ENCODE measurements at regions not wholly inside any gene's neighbourhood (a gene's known extent, or its start where the extent isn't known, plus 50 kb on each side); places are given as distances from the start of the nearest gene placed in this dataset.
"Not testable (repeated sequence)": the region's sequence is repeated elsewhere in the genome, so short reads cannot be mapped to it uniquely, and the experiment has no call there.

- DNase-seq (ENCODE audit: low read depth in 2 of 2), result not testable (repeated sequence)
Observed at GRCh38 chr14:19120383-19120782, 153.1 kb downstream of the POTEM start.

GRCh38 chr14:19126269-19127051 is 159.2 kb downstream of the POTEM start:
- DNase-seq (ENCODE audit: low read depth in 2 of 2), result not testable (repeated sequence)

- DNase-seq (ENCODE audit: low read depth in 2 of 2), result not testable (repeated sequence)
Observed at GRCh38 chr14:19127664-19128435, 160.6 kb downstream of the POTEM start.

- not testable (repeated sequence) for DNase-seq (ENCODE audit: low read depth in 2 of 2)
Observed at GRCh38 chr14:19131553-19131952, 164.3 kb downstream of the POTEM start.

- DNase-seq (ENCODE audit: low read depth in 2 of 2), result not testable (repeated sequence)
Observed at GRCh38 chr14:19132013-19132835, 165.0 kb downstream of the POTEM start.

- DNase-seq (ENCODE audit: low read depth in 2 of 2), result not testable (repeated sequence)
Observed at GRCh38 chr14:19132836-19133120, 165.5 kb downstream of the POTEM start.

- DNase-seq (ENCODE audit: low read depth in 2 of 2), result not testable (repeated sequence)
Observed at GRCh38 chr14:19157106-19157709, 190.0 kb downstream of the POTEM start.

GRCh38 chr14:19158012-19158411 is 190.8 kb downstream of the POTEM start:
- not testable (repeated sequence) for DNase-seq (ENCODE audit: low read depth in 2 of 2)

- not testable (repeated sequence) for DNase-seq (ENCODE audit: low read depth in 2 of 2)
Observed at GRCh38 chr14:19158588-19158987, 191.4 kb downstream of the POTEM start.

- not testable (repeated sequence) for DNase-seq (ENCODE audit: low read depth in 2 of 2)
Observed at GRCh38 chr14:19159003-19159625, 191.9 kb downstream of the POTEM start.

- DNase-seq (ENCODE audit: low read depth in 2 of 2), result not testable (repeated sequence)
Observed at GRCh38 chr14:19160379-19160778, 193.1 kb downstream of the POTEM start.

GRCh38 chr14:19161251-19162033 is 194.2 kb downstream of the POTEM start:
- DNase-seq (ENCODE audit: low read depth in 2 of 2), result not testable (repeated sequence)

- not testable (repeated sequence) for DNase-seq (ENCODE audit: low read depth in 2 of 2)
Observed at GRCh38 chr14:19162034-19162706, 194.9 kb downstream of the POTEM start.

GRCh38 chr14:19162920-19163319 is 195.7 kb downstream of the POTEM start:
- not testable (repeated sequence) for DNase-seq (ENCODE audit: low read depth in 2 of 2)

- not testable (repeated sequence) for DNase-seq (ENCODE audit: low read depth in 2 of 2)
Observed at GRCh38 chr14:19163891-19164290, 196.7 kb downstream of the POTEM start.

- DNase-seq (ENCODE audit: low read depth in 2 of 2), result not testable (repeated sequence)
Observed at GRCh38 chr14:19164426-19164825, 197.2 kb downstream of the POTEM start.

GRCh38 chr14:19166056-19166455 is 198.8 kb downstream of the POTEM start:
- DNase-seq (ENCODE audit: low read depth in 2 of 2), result not testable (repeated sequence)

GRCh38 chr14:19167454-19168190 is 200.4 kb downstream of the POTEM start:
- DNase-seq (ENCODE audit: low read depth in 2 of 2), result not testable (repeated sequence)

GRCh38 chr14:19168261-19168660 is 201.0 kb downstream of the POTEM start:
- DNase-seq (ENCODE audit: low read depth in 2 of 2), result not testable (repeated sequence)

All from lung microvascular endothelial cell (primary cell).